T-cell (primary cell): ENCODE measurements at regions not wholly inside any gene's neighbourhood (a gene's known extent, or its start where the extent isn't known, plus 50 kb on each side); places are given as distances from the start of the nearest gene placed in this dataset.
"Not testable (repeated sequence)": the region's sequence is repeated elsewhere in the genome, so short reads cannot be mapped to it uniquely, and the experiment has no call there.

Source experiments
- ATAC-seq, 4 experiments: fragments of 200-7000 bp in 3 of 4; fragments of 150-1000 bp in 1 of 4; cut with Tn5 transposase; replicated peaks in 1 of 4; 1 replicate in 3 of 4; 2 replicates in 1 of 4; pipeline ENCODE4 v1.10.0; 2021; ENCODE audit warnings: moderate library complexity in 3 of 4, mild to moderate bottlenecking in 2 of 4, moderate number of reproducible peaks in 1 of 4
- CTCF ChIA-PET, 2 donors: fragments of 300-600 bp; sonication (Branson Sonifier 250); formaldehyde crosslinking; loops; one replicate each; lab custom pipeline; 2022; ENCODE audit warnings: antibody characterized with exemption in 2 of 2; lab: Charles Lee
- POLR2A ChIA-PET, 2 donors: fragments of 300-600 bp; sonication (Branson Sonifier 250); formaldehyde crosslinking; loops; one replicate each; lab custom pipeline; 2022; ENCODE audit warnings: antibody characterized with exemption in 2 of 2; lab: Charles Lee
- DNase-seq, 35 experiments: peaks; one replicate each; pipeline versions ENCODE4 v3.0.0 to v3.0.0-alpha.2; 2013 to 2023
- H3K27ac ChIP-seq: one replicate; pipeline ENCODE4 v1.5.1; 2013; ENCODE audit warnings: low read length
- H3K27me3 ChIP-seq, 2 experiments: replicated peaks in 1 of 2; 1 replicate in 1 of 2; 2 replicates in 1 of 2; pipeline versions ENCODE4 v1.6.1 to v1.7.0; 2013; ENCODE audit warnings: low read length in 1 of 2, mixed read lengths in 1 of 2; ENCODE audit not compliant: control insufficient read depth in 2 of 2, insufficient read depth in 2 of 2; ENCODE audit errors: extremely low read depth in 1 of 2
- H3K36me3 ChIP-seq, 2 donors: 1 replicate in 1 of 2; 2 replicates in 1 of 2; pipeline versions ENCODE4 v1.6.1 to v1.7.0; 2013; ENCODE audit warnings: low read length in 1 of 2; ENCODE audit not compliant: control insufficient read depth in 2 of 2, insufficient read depth in 1 of 2; ENCODE audit errors: extremely low read depth in 1 of 2
- H3K4me1 ChIP-seq, 2 experiments: 1 replicate in 1 of 2; 2 replicates in 1 of 2; pipeline versions ENCODE4 v1.6.1 to v1.7.0; 2013; ENCODE audit warnings: low read length in 2 of 2, mixed read lengths in 1 of 2; ENCODE audit not compliant: insufficient read depth in 2 of 2, control insufficient read depth in 1 of 2; ENCODE audit errors: extremely low read depth in 1 of 2
- H3K4me3 ChIP-seq, 2 donors: 1 replicate in 1 of 2; 2 replicates in 1 of 2; pipeline versions ENCODE4 v1.5.1 to v1.7.0; 2013; ENCODE audit warnings: mild to moderate bottlenecking in 2 of 2, low read length in 1 of 2, moderate library complexity in 1 of 2; ENCODE audit not compliant: control insufficient read depth in 1 of 2; ENCODE audit errors: extremely low read depth in 1 of 2
- H3K9me3 ChIP-seq: 2 replicates; pipeline ENCODE4 v1.7.0; 2013
- H3K27ac Mint-ChIP-seq, 2 donors: one replicate each; pipeline ENCODE4 v1.8.0; 2020 to 2021; ENCODE audit warnings: mild to moderate bottlenecking in 2 of 2, mixed read lengths in 2 of 2
- H3K27me3 Mint-ChIP-seq, 2 donors: one replicate each; pipeline ENCODE4 v1.8.0; 2021 to 2022; ENCODE audit warnings: mixed read lengths in 2 of 2
- H3K36me3 Mint-ChIP-seq: one replicate; pipeline ENCODE4 v1.8.0; 2021; ENCODE audit warnings: mixed read lengths
- H3K4me1 Mint-ChIP-seq, 3 donors: one replicate each; pipeline ENCODE4 v1.8.0; 2020 to 2022; ENCODE audit warnings: mixed read lengths in 3 of 3, mild to moderate bottlenecking in 1 of 3
- H3K4me3 Mint-ChIP-seq, 3 donors: one replicate each; pipeline ENCODE4 v1.8.0; 2020 to 2022; ENCODE audit warnings: mild to moderate bottlenecking in 3 of 3, mixed read lengths in 3 of 3, moderate library complexity in 3 of 3
- H3K9me3 Mint-ChIP-seq, 3 donors: one replicate each; pipeline ENCODE4 v1.8.0; 2020 to 2022; ENCODE audit warnings: mixed read lengths in 3 of 3
- WGBS: methylation state at CpG from one replicate; pipeline ENCODE4 v1.1.5; 2013; ENCODE audit warnings: missing lambda C conversion rate; ENCODE audit not compliant: insufficient coverage; 5-methylcytosine and 5-hydroxymethylcytosine counted together

GRCh38 chr5:67807439-67807888, 408.1 kb upstream of the PIK3R1 start:
- no peaks in the 10 kb centered on the region for H3K9me3 ChIP-seq
- Mint-ChIP-seq H3K9me3 (no peaks in the 10 kb centered on the region), H3K36me3 (no peaks in the 10 kb centered on the region), H3K4me1 (peaks cover 0 to 8% (median 0%) of the 10 kb centered on the region in 3 donors), H3K27ac (no peak overlapping the region), H3K4me3 (no peak overlapping the region), H3K27me3 (peaks cover 5 to 7% of the 10 kb centered on the region in 2 donors)
- 75% methylated on average over 1 of the region's 1 CpG for WGBS
- no peaks in the 10 kb centered on the region for H3K27me3 ChIP-seq
- H3K36me3 ChIP-seq: no peaks in the 10 kb centered on the region
- H3K4me3 ChIP-seq: no peak overlapping the region
- no peaks in the 10 kb centered on the region for H3K4me1 ChIP-seq
- DNase-seq (no peak), ATAC-seq (no peak)
- ChIA-PET POLR2A (interaction anchor here in 1 of 2 donors (0.5 kb wide), 1 partner anchor 383 kb away, joined by 12 read pairs; no protein-coding TSS in a partner anchor), CTCF (no interaction called here)
- no peak overlapping the region for H3K27ac ChIP-seq

DNA sequence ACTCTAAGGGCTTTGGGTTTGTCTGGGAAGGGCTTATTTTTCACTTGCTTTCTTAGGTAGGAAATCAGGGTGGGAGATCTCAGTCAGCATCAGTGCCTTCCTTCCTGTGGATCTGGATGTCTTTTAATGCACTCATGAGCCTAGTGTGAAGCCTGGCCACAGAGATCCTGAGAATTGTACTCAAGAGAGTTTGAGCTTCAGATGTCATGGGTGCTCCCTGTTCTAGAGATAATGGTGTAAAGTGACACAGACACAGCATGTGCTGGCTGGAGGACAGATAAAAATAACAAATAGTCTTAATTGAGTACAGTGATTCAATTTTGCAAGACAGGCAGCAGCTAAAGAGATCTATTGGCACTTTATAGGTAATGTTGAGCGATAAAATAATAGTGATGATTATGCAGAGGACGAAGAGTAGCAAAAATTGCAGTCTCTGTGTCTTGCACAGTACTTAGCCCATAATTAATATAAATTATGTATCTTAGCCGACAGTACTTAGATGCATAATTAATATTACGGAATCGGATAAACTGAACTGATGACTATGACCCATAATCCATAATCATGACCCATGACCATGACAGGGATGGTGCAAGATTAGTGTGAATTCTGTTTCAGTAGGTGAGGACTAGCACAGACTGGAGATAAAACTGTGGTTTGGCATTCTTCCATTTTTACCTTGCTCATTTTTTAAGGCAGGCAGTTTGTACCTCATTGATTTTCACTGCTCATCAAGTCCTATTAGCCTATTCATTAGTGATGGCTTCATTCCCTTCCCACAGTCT, 408.7 kb upstream of the PIK3R1 start:
- H3K4me3 Mint-ChIP-seq: no peak overlapping the region
- no peaks in the 10 kb centered on the region for H3K9me3 ChIP-seq
- H3K27ac Mint-ChIP-seq: no peak overlapping the region
- no peak overlapping the region for H3K27ac ChIP-seq
- H3K4me3 ChIP-seq: no peak overlapping the region
- CTCF ChIA-PET: no interaction called here
- H3K36me3 ChIP-seq: no peaks in the 10 kb centered on the region
- H3K27me3 Mint-ChIP-seq: peaks cover 2 to 4% of the 10 kb centered on the region in 2 donors
- DNase-seq (no peak), ATAC-seq (no peak)
- POLR2A ChIA-PET: no interaction called here
- H3K9me3 Mint-ChIP-seq: no peaks in the 10 kb centered on the region
- no CpG with 5 or more reads among the region's 5 CpGs for WGBS
- H3K27me3 ChIP-seq: no peaks in the 10 kb centered on the region
- peaks cover 0 to 8% (median 0%) of the 10 kb centered on the region in 3 donors for H3K4me1 Mint-ChIP-seq
- H3K36me3 Mint-ChIP-seq: no peaks in the 10 kb centered on the region
- no peaks in the 10 kb centered on the region for H3K4me1 ChIP-seq

GRCh38 chr5:67805666-67806348, 409.7 kb upstream of the PIK3R1 start:
- no peaks in the 10 kb centered on the region for H3K27me3 ChIP-seq

GRCh38 chr5:67802766-67803165, 412.8 kb upstream of the PIK3R1 start:
- H3K27me3 Mint-ChIP-seq: no peaks in the 10 kb centered on the region

More at GRCh38 chr5:67805666-67806348, 409.7 kb upstream of the PIK3R1 start:
- no peaks in the 10 kb centered on the region for H3K27me3 Mint-ChIP-seq
- peaks cover 0 to 8% (median 0%) of the 10 kb centered on the region in 3 donors for H3K4me1 Mint-ChIP-seq
- WGBS: 92% methylated on average over 4 of the region's 4 CpGs
- H3K9me3 ChIP-seq: no peaks in the 10 kb centered on the region
- no peak for DNase-seq
- H3K27ac Mint-ChIP-seq: no peak overlapping the region
- H3K4me3 ChIP-seq: no peak overlapping the region
- no peaks in the 10 kb centered on the region for H3K4me1 ChIP-seq
- no peaks in the 10 kb centered on the region for H3K36me3 ChIP-seq
- POLR2A ChIA-PET: no interaction called here
- CTCF ChIA-PET: no interaction called here
- H3K27ac ChIP-seq: no peak overlapping the region
- H3K36me3 Mint-ChIP-seq: no peaks in the 10 kb centered on the region
- no peak for ATAC-seq
- H3K4me3 Mint-ChIP-seq: no peak overlapping the region
- no peaks in the 10 kb centered on the region for H3K9me3 Mint-ChIP-seq

DNA sequence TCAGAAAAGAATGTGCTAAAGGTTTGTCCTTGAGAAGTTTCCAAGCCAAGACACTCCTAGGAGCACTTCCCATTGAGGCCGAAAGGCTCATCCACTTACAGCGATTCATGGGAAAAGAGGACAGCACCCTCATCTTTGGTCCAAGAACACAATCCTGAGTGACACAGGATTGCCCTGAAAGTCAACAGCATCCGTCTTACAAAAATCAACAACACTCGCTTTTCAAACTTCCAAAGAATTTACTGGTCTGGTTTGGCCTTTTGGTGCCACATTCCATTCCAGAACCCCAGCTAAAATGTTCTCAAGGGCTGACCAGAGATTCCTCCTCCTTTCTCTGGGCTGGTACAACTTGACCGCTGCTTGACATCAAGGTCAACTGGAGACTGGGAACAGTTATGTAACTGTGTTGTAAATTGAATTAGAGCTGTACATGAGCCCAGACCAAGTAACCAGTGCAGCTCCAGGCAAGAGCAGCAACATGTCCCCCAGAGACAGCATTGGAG, 415.8 kb upstream of the PIK3R1 start:
- CTCF ChIA-PET: no interaction called here
- H3K9me3 ChIP-seq: no peaks in the 10 kb centered on the region
- Mint-ChIP-seq H3K36me3 (no peaks in the 10 kb centered on the region), H3K4me1 (no peaks in the 10 kb centered on the region), H3K4me3 (no peak overlapping the region), H3K27me3 (no peaks in the 10 kb centered on the region), H3K9me3 (peaks cover 2 to 7% (median 4%) of the 10 kb centered on the region in 3 donors), H3K27ac (no peak overlapping the region)
- H3K4me3 ChIP-seq: no peak overlapping the region
- H3K4me1 ChIP-seq: no peaks in the 10 kb centered on the region
- 95% methylated on average over 4 of the region's 5 CpGs for WGBS
- H3K27ac ChIP-seq: no peak overlapping the region
- POLR2A ChIA-PET: interaction anchor here in 1 of 2 donors (0.7 kb wide), 1 partner anchor 616 kb away, joined by 3 read pairs; no protein-coding TSS in a partner anchor
- H3K36me3 ChIP-seq: no peaks in the 10 kb centered on the region
- DNase-seq (no peak), ATAC-seq (no peak)
- H3K27me3 ChIP-seq: no peaks in the 10 kb centered on the region

More at GRCh38 chr5:67802766-67803165, 412.8 kb upstream of the PIK3R1 start:
- DNase-seq (no peak), ATAC-seq (no peak)
- Mint-ChIP-seq H3K4me3 (no peak overlapping the region), H3K9me3 (peaks cover 2 to 7% (median 4%) of the 10 kb centered on the region in 3 donors), H3K36me3 (no peaks in the 10 kb centered on the region), H3K27ac (no peak overlapping the region), H3K4me1 (peaks cover 0 to 5% (median 0%) of the 10 kb centered on the region in 3 donors)
- no peaks in the 10 kb centered on the region for H3K4me1 ChIP-seq
- ChIA-PET CTCF (no interaction called here), POLR2A (no interaction called here)
- no peaks in the 10 kb centered on the region for H3K9me3 ChIP-seq
- H3K27me3 ChIP-seq: no peaks in the 10 kb centered on the region
- no peak overlapping the region for H3K4me3 ChIP-seq
- H3K27ac ChIP-seq: no peak overlapping the region
- 40% methylated on average over 1 of the region's 2 CpGs for WGBS
- no peaks in the 10 kb centered on the region for H3K36me3 ChIP-seq

DNA sequence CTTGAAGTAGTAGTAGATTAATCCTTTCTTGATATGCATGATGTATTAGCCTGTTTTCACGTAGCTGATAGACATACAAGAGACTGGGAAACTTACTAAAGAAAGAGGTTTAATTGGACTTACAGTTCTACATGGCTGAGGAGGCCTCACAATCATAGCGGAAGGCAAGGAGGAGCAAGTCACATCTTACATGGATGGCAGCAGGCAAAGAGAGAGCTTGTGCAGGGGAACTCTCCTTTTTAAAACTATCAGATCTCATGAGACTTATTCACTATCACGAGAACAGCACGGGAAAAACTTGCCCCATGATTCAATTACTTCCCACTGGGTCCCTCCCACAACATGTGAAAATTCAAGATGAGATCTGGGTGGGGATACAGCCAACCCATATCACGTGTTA, 417.1 kb upstream of the PIK3R1 start:
- 70% methylated on average over 2 of the region's 5 CpGs for WGBS
- H3K4me3 Mint-ChIP-seq, H3K27me3 Mint-ChIP-seq, H3K4me1 ChIP-seq, ATAC-seq, H3K4me3 ChIP-seq, H3K27ac Mint-ChIP-seq, H3K9me3 ChIP-seq, DNase-seq, POLR2A ChIA-PET, H3K27ac ChIP-seq, H3K27me3 ChIP-seq, H3K36me3 Mint-ChIP-seq, CTCF ChIA-PET, H3K36me3 ChIP-seq, H3K9me3 Mint-ChIP-seq, H3K4me1 Mint-ChIP-seq: not testable (repeated sequence)
